Neural cell (in vitro differentiated cells): ENCODE measurements at regions not wholly inside any gene's neighbourhood (a gene's known extent, or its start where the extent isn't known, plus 50 kb on each side); places are given as distances from the start of the nearest gene placed in this dataset.

Experiments used
- H2AFZ ChIP-seq: fragments of 200-600, 300-800 bp; sonication (generic), shearing (Covaris generic); 2 replicates; pipeline ENCODE4 v1.6.0; 2014; ENCODE audit warnings: low read depth, mild to moderate bottlenecking, antibody characterized with exemption, low read length, moderate library complexity
- H3F3A ChIP-seq: fragments of 200-600 bp; shearing (Covaris generic); 2 replicates; pipeline ENCODE4 v1.6.1; 2016; ENCODE audit warnings: mild to moderate bottlenecking, moderate library complexity, mixed read lengths, antibody characterized with exemption, low read length; ENCODE audit not compliant: insufficient read depth, poor library complexity, severe bottlenecking
- H3K27ac ChIP-seq: fragments of 200-600, 300-800 bp; sonication (generic), shearing (Covaris generic); 2 replicates; pipeline ENCODE4 v1.5.1; 2014; ENCODE audit warnings: mild to moderate bottlenecking, low read length, moderate library complexity
- H3K27me3 ChIP-seq: fragments of 300-800, 200-600 bp; sonication (generic), shearing (Covaris generic); 2 replicates; pipeline ENCODE4 v1.6.0; 2014; ENCODE audit warnings: mild to moderate bottlenecking, low read depth, low read length, moderate library complexity; ENCODE audit not compliant: insufficient read depth
- H3K36me3 ChIP-seq: fragments of 300-800, 200-600 bp; sonication (generic), shearing (Covaris generic); 2 replicates; pipeline ENCODE4 v1.5.1; 2014; ENCODE audit warnings: mild to moderate bottlenecking, antibody characterized with exemption, low read length, moderate library complexity; ENCODE audit not compliant: insufficient read depth
- H3K4me2 ChIP-seq: fragments of 300-800, 200-600 bp; sonication (generic), shearing (Covaris generic); 2 replicates; pipeline ENCODE4 v1.6.0; 2014; ENCODE audit warnings: mild to moderate bottlenecking, low read length
- H3K4me3 ChIP-seq: fragments of 300-800, 200-600 bp; sonication (generic), shearing (Covaris generic); 2 replicates; pipeline ENCODE4 v1.5.1; 2014; ENCODE audit warnings: mild to moderate bottlenecking, low read length, moderate library complexity
- H3K79me2 ChIP-seq: fragments of 200-600 bp; shearing (Covaris generic); replicated peaks from 2 replicates; pipeline ENCODE4 v1.6.0; 2014; ENCODE audit warnings: mild to moderate bottlenecking, low read length, moderate library complexity; ENCODE audit not compliant: insufficient read depth
- H3K9ac ChIP-seq: fragments of 300-800, 200-600 bp; sonication (generic), shearing (Covaris generic); 2 replicates; pipeline ENCODE4 v1.6.1; 2016; ENCODE audit warnings: mild to moderate bottlenecking, low read length, mixed read lengths
- H3K9me2 ChIP-seq: fragments of 200-600 bp; shearing (Covaris generic); 2 replicates; pipeline ENCODE4 v1.6.1; 2016; ENCODE audit warnings: mild to moderate bottlenecking, low read length, mixed read lengths; ENCODE audit not compliant: insufficient read depth
- H3K9me3 ChIP-seq: fragments of 200-600, 300-800 bp; sonication (generic), shearing (Covaris generic); 2 replicates; pipeline ENCODE4 v1.6.1; 2016; ENCODE audit warnings: mild to moderate bottlenecking, mixed run types, low read length, moderate library complexity, mixed read lengths
- H4K20me1 ChIP-seq: fragments of 200-600 bp; shearing (Covaris generic); 2 replicates; pipeline ENCODE4 v1.6.1; 2016; ENCODE audit warnings: mild to moderate bottlenecking, mixed run types; ENCODE audit not compliant: insufficient read depth
- EP300 ChIP-seq: fragments of 450-650 bp; conservative IDR thresholded peaks from 2 replicates; pipeline ENCODE4 v1.6.1; 2014; ENCODE audit warnings: antibody characterized with exemption, mild to moderate bottlenecking, moderate library complexity; ENCODE audit not compliant: poor library complexity, severe bottlenecking
- EZH2 ChIP-seq: fragments of 200-600, 300-800 bp; shearing (Covaris generic), sonication (generic); IDR thresholded peaks from 2 replicates; pipeline ENCODE4 v1.6.1; 2014; ENCODE audit warnings: antibody characterized with exemption, low read length, borderline replicate concordance, mild to moderate bottlenecking; ENCODE audit not compliant: insufficient read depth, poor library complexity, severe bottlenecking
- MXI1 ChIP-seq: fragments of 450-650 bp; conservative IDR thresholded peaks from 2 replicates; pipeline ENCODE4 v1.6.1; 2014; ENCODE audit warnings: antibody characterized with exemption, mild to moderate bottlenecking; ENCODE audit not compliant: poor library complexity, severe bottlenecking
- POLR2AphosphoS5 ChIP-seq: IDR thresholded peaks from 2 replicates; pipeline ENCODE4 v1.6.1; 2012
- RAD21 ChIP-seq: fragments of 450-650 bp; conservative IDR thresholded peaks from 2 replicates; pipeline ENCODE4 v1.6.1; 2014; ENCODE audit warnings: antibody characterized with exemption, mild to moderate bottlenecking, moderate library complexity
- SMC3 ChIP-seq: fragments of 450-650 bp; conservative IDR thresholded peaks from 2 replicates; pipeline ENCODE4 v1.6.1; 2014; ENCODE audit warnings: antibody characterized with exemption, mild to moderate bottlenecking, moderate library complexity; ENCODE audit not compliant: poor library complexity
- TAF1 ChIP-seq: IDR thresholded peaks from 2 replicates; pipeline ENCODE4 v1.6.1; 2012; ENCODE audit warnings: low read depth
- TF ChIP-seq, protein P1 (sequence below): fragments of 450-650 bp; IDR thresholded peaks from 2 replicates; pipeline ENCODE4 v1.5.1; 2014; ENCODE audit warnings: antibody characterized with exemption, mild to moderate bottlenecking, moderate library complexity; ENCODE audit not compliant: poor library complexity, severe bottlenecking
- TF ChIP-seq, protein P2 (sequence below): IDR thresholded peaks from 2 replicates; pipeline ENCODE4 v1.6.1; 2012; ENCODE audit warnings: borderline replicate concordance

DNA sequence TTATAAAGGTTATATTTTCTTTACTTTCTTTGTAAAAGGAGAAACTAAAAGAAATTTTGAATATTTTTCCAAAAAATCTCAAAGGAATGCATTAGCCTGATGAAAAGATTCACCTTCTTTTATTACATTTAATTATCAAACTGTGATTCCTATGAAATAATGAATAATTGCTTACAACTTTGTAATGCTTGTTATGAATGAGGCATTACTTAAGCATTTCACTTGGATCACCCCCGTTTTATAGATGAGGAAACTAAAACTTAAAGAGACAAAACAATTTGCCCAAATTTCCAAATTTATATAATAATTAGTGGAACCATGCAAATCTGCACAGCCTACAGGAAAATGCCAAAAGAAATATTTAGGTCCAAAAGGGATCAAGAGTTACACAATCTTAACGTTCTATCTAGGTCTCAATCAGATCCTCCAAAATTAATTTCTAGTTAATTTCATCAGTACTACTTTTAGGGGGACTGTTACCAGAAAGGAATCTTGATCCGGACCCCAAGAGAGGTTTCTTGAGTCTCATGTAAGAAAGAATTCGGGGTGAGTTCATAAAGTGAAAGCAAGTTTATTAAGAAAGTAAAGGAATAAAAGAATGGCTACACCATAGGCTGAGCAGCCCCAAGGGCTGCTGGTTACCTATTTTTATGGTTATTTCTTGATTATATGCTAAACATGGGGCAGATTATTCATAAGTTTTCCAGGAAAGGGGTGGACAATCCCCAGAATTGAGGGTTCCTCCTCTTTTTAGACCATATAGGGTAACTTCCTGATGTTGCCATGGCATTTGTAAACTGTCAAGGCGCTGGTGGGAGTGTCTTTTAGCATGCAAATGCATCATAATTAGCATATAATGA lies 288.0 kb downstream of the ADGB start:
- no peak overlapping the region for H2AFZ ChIP-seq
- no peaks in the 10 kb centered on the region for H3K79me2 ChIP-seq
- no peaks in the 10 kb centered on the region for H3F3A ChIP-seq
- no peaks in the 10 kb centered on the region for H3K9me2 ChIP-seq
- no peak for TF ChIP-seq SMC3
- TF ChIP-seq, protein P1, sequence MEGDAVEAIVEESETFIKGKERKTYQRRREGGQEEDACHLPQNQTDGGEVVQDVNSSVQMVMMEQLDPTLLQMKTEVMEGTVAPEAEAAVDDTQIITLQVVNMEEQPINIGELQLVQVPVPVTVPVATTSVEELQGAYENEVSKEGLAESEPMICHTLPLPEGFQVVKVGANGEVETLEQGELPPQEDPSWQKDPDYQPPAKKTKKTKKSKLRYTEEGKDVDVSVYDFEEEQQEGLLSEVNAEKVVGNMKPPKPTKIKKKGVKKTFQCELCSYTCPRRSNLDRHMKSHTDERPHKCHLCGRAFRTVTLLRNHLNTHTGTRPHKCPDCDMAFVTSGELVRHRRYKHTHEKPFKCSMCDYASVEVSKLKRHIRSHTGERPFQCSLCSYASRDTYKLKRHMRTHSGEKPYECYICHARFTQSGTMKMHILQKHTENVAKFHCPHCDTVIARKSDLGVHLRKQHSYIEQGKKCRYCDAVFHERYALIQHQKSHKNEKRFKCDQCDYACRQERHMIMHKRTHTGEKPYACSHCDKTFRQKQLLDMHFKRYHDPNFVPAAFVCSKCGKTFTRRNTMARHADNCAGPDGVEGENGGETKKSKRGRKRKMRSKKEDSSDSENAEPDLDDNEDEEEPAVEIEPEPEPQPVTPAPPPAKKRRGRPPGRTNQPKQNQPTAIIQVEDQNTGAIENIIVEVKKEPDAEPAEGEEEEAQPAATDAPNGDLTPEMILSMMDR = no peak
- no peak for TF ChIP-seq EP300
- no peak for TF ChIP-seq EZH2
- no peak for TF ChIP-seq RAD21
- TF ChIP-seq MXI1 = no peak
- TF ChIP-seq TAF1 = no peak
- no peak for TF ChIP-seq POLR2AphosphoS5
- H3K4me2 ChIP-seq = no peak overlapping the region
- H3K4me3 ChIP-seq = no peak overlapping the region
- H4K20me1 ChIP-seq = no peaks in the 10 kb centered on the region
- H3K9me3 ChIP-seq = no peaks in the 10 kb centered on the region
- no peaks in the 10 kb centered on the region for H3K27me3 ChIP-seq
- no peak overlapping the region for H3K9ac ChIP-seq
- no peaks in the 10 kb centered on the region for H3K36me3 ChIP-seq
- H3K27ac ChIP-seq = no peak overlapping the region

DNA sequence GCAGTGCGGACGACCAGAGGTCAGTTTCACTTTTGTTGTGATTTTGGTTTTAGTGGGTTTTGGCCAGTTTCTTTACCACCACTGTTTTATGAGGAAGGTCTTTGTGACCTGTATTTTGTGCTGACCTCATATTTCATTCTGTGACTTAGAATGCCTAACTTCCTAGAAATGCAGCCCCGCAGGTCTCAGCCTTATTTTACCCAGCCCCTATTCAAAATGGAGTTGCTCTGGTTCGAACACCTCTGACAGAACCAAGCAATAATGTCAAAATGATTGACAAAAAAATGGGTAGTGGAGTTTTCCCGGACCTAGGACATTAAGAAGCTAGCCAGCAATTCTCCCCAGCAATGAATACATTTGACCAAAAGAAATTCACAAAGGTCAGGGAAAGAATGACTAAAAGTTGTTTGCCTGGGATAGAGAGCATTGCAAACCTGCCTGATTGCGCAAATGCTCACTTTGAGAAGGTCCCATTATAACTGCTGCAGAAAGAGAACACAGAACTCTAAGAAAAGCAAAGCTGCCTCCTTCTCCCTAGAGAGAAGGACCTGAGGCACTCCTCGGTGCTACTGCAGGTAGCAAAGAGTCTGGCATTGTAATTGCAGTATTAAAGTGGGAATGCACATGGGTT lies 288.8 kb downstream of the ADGB start:
- no peaks in the 10 kb centered on the region for H3K9me3 ChIP-seq
- no peaks in the 10 kb centered on the region for H3F3A ChIP-seq
- H3K27me3 ChIP-seq = no peaks in the 10 kb centered on the region
- no peak overlapping the region for H2AFZ ChIP-seq
- TF ChIP-seq SMC3 (no peak), EP300 (no peak), RAD21 (no peak), EZH2 (no peak), TAF1 (no peak), MXI1 (no peak), POLR2AphosphoS5 (no peak)
- TF ChIP-seq, protein P2, sequence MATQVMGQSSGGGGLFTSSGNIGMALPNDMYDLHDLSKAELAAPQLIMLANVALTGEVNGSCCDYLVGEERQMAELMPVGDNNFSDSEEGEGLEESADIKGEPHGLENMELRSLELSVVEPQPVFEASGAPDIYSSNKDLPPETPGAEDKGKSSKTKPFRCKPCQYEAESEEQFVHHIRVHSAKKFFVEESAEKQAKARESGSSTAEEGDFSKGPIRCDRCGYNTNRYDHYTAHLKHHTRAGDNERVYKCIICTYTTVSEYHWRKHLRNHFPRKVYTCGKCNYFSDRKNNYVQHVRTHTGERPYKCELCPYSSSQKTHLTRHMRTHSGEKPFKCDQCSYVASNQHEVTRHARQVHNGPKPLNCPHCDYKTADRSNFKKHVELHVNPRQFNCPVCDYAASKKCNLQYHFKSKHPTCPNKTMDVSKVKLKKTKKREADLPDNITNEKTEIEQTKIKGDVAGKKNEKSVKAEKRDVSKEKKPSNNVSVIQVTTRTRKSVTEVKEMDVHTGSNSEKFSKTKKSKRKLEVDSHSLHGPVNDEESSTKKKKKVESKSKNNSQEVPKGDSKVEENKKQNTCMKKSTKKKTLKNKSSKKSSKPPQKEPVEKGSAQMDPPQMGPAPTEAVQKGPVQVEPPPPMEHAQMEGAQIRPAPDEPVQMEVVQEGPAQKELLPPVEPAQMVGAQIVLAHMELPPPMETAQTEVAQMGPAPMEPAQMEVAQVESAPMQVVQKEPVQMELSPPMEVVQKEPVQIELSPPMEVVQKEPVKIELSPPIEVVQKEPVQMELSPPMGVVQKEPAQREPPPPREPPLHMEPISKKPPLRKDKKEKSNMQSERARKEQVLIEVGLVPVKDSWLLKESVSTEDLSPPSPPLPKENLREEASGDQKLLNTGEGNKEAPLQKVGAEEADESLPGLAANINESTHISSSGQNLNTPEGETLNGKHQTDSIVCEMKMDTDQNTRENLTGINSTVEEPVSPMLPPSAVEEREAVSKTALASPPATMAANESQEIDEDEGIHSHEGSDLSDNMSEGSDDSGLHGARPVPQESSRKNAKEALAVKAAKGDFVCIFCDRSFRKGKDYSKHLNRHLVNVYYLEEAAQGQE = no peak
- TF ChIP-seq, protein P1 = no peak
- H3K9ac ChIP-seq = no peak overlapping the region
- H3K9me2 ChIP-seq = no peaks in the 10 kb centered on the region
- H3K4me3 ChIP-seq = no peak overlapping the region
- H3K4me2 ChIP-seq = no peak overlapping the region
- H3K27ac ChIP-seq = no peak overlapping the region
- H3K79me2 ChIP-seq = no peaks in the 10 kb centered on the region
- no peaks in the 10 kb centered on the region for H3K36me3 ChIP-seq
- no peaks in the 10 kb centered on the region for H4K20me1 ChIP-seq
